GM12878 (cell line): ENCODE measurements at regions not wholly inside any gene's neighbourhood (a gene's known extent, or its start where the extent isn't known, plus 50 kb on each side); places are given as distances from the start of the nearest gene placed in this dataset.

Experiments
- ATAC-seq: fragments of 200-7000 bp; cut with Tn5 transposase; 3 replicates; pipeline ENCODE4 v1.9.1; 2020; ENCODE audit warnings: mild to moderate bottlenecking, moderate library complexity
- BruUV-seq: library from RNA; stranded (reverse); fragments of 400-500 nt; replicated peaks from 2 replicates; lab custom pipeline; 2021; lab: Mats Ljungman, UMichigan
- CTCF ChIA-PET: fragments of 300-600 bp; sonication (Branson Sonifier 250); formaldehyde crosslinking; extraction: SDS; loops from one replicate; lab custom pipeline; 2021; ENCODE audit warnings: inconsistent platforms; lab: Yijun Ruan, JAX
- POLR2A ChIA-PET: fragments of 350-600 bp; formaldehyde crosslinking; extraction: SDS; loops from one replicate; lab custom pipeline; 2021; ENCODE audit warnings: inconsistent platforms; lab: Charles Lee
- RAD21 ChIA-PET: fragments of 300-600 bp; sonication (Branson Sonifier 250); formaldehyde crosslinking; loops from one replicate; lab custom pipeline; 2023; ENCODE audit warnings: antibody characterized with exemption; ENCODE audit not compliant: unreplicated experiment; lab: Charles Lee
- SMC1A ChIA-PET: fragments of 300-600 bp; sonication (Branson Sonifier 250); formaldehyde crosslinking; loops from one replicate; lab custom pipeline; 2023; ENCODE audit not compliant: unreplicated experiment, uncharacterized antibody; lab: Charles Lee
- DNase-seq: peaks from one replicate; pipeline ENCODE4 v3.0.0-alpha.2; 2011; ENCODE audit warnings: low read depth, low spot score
- FAIRE-seq: peaks from 3 replicates; lab custom pipeline; 2011; peaks lifted over from hg19 to GRCh38; lab: Jason Lieb, UNC
- H2AFZ ChIP-seq: 2 replicates; pipeline ENCODE4 v1.6.0; 2011; ENCODE audit warnings: low read depth, low read length, control low read depth; ENCODE audit not compliant: control insufficient read depth
- H3K27ac ChIP-seq: 2 replicates; pipeline ENCODE4 v1.5.1; 2011; ENCODE audit warnings: control low read depth; ENCODE audit not compliant: control insufficient read depth, insufficient read depth
- H3K27me3 ChIP-seq, 2 experiments: replicated peaks in 1 of 2; 2 replicates each; pipeline versions ENCODE4 v1.6.0 to v1.6.1; 2011; ENCODE audit warnings: low read length in 1 of 2; ENCODE audit not compliant: control insufficient read depth in 2 of 2, insufficient read depth in 2 of 2
- H3K36me3 ChIP-seq, 2 experiments: 2 replicates each; pipeline ENCODE4 v1.5.1; 2011; ENCODE audit warnings: low read length in 1 of 2; ENCODE audit not compliant: control insufficient read depth in 2 of 2, insufficient read depth in 2 of 2
- H3K4me1 ChIP-seq: 2 replicates; pipeline ENCODE4 v1.6.1; 2011; ENCODE audit warnings: mild to moderate bottlenecking, low read length, moderate library complexity, mixed read lengths; ENCODE audit not compliant: control insufficient read depth, insufficient read depth
- H3K4me2 ChIP-seq: 2 replicates; pipeline ENCODE4 v1.6.0; 2011; ENCODE audit warnings: control low read depth; ENCODE audit not compliant: control insufficient read depth, insufficient read depth
- H3K4me3 ChIP-seq: fragments of 200-600 bp; sonication (generic); 2 replicates; pipeline ENCODE4 v1.5.1; 2016
- H3K79me2 ChIP-seq: 2 replicates; pipeline ENCODE4 v1.6.0; 2011; ENCODE audit warnings: low read length; ENCODE audit not compliant: control insufficient read depth, insufficient read depth
- H3K9ac ChIP-seq: 2 replicates; pipeline ENCODE4 v1.8.0; 2011; ENCODE audit warnings: low read length, control low read depth, mixed read lengths; ENCODE audit not compliant: control insufficient read depth, insufficient read depth
- H3K9me3 ChIP-seq: replicated peaks from 3 replicates; pipeline ENCODE4 v1.5.1; 2011; ENCODE audit warnings: mild to moderate bottlenecking, low read length; ENCODE audit not compliant: control insufficient read depth, insufficient read depth
- H4K20me1 ChIP-seq: 2 replicates; pipeline ENCODE4 v1.6.0; 2011; ENCODE audit not compliant: control insufficient read depth, insufficient read depth
- BHLHE40 ChIP-seq, 2 experiments: fragments of 450-650 bp in 1 of 2; IDR thresholded peaks; 2 replicates each; pipeline ENCODE4 v1.6.1; 2011 to 2017; ENCODE audit warnings: low read depth in 2 of 2, borderline replicate concordance in 1 of 2, improper control_type of control experiment in 1 of 2, low read length in 1 of 2, mild to moderate bottlenecking in 1 of 2
- CBX3 ChIP-seq: fragments of 200-600 bp; sonication (generic); IDR thresholded peaks from 2 replicates; pipeline ENCODE4 v1.6.1; 2016; ENCODE audit warnings: low read depth, borderline replicate concordance
- EGR1 ChIP-seq, 2 experiments: IDR thresholded peaks; 1 replicate in 1 of 2; 2 replicates in 1 of 2; pipeline ENCODE4 v1.6.1; 2011 to 2012; ENCODE audit warnings: low read depth in 2 of 2, low read length in 2 of 2, borderline replicate concordance in 1 of 2, mild to moderate bottlenecking in 1 of 2, moderate library complexity in 1 of 2
- HCFC1 ChIP-seq: fragments of 150-350 bp; IDR thresholded peaks from 2 replicates; pipeline ENCODE4 v1.6.1; 2014; ENCODE audit warnings: low read length
- MTA3 ChIP-seq: IDR thresholded peaks from 2 replicates; pipeline ENCODE4 v1.6.1; 2012; ENCODE audit warnings: low read length, inconsistent platforms, borderline replicate concordance
- POLR2AphosphoS2 ChIP-seq: IDR thresholded peaks from 2 replicates; pipeline ENCODE4 v1.6.1; 2011; ENCODE audit warnings: low read depth, mild to moderate bottlenecking, low read length, improper control_type of control experiment, moderate library complexity
- RBBP5 ChIP-seq: fragments of 200-600 bp; sonication (generic); conservative IDR thresholded peaks from 2 replicates; pipeline ENCODE4 v1.6.1; 2016
- SMAD1 ChIP-seq: fragments of 450-650 bp; IDR thresholded peaks from 2 replicates; pipeline ENCODE4 v1.6.1; 2018; ENCODE audit warnings: mild to moderate bottlenecking, low read depth; ENCODE audit not compliant: partially characterized antibody
- TCF12 ChIP-seq: IDR thresholded peaks from 2 replicates; pipeline ENCODE4 v1.6.1; 2011; ENCODE audit warnings: low read depth, mild to moderate bottlenecking, low read length
- whole genome bisulfite sequencing: methylation state at CpG from one replicate; pipeline ENCODE4 v1.1.6; 2016; ENCODE audit warnings: low lambda C conversion rate; ENCODE audit not compliant: insufficient replicate concordance, insufficient coverage; ENCODE audit errors: missing lambda C conversion rate; 5-methylcytosine and 5-hydroxymethylcytosine counted together
- in situ Hi-C: fragments of 300-500 bp; cut with MboI; formaldehyde crosslinking; loops from 9 replicates; pipeline ENCODE4 v1.14.3; 2018; ENCODE audit warnings: mixed read lengths
- intact Hi-C: fragments of 100-400 bp; cut with micrococcal nuclease; formaldehyde crosslinking; loops from one replicate; pipeline ENCODE4 v1.14.2; 2022; ENCODE audit not compliant: unreplicated experiment
- TF ChIP-seq, protein P1 (sequence below): IDR thresholded peaks from 2 replicates; pipeline ENCODE4 v1.6.1; 2012; ENCODE audit warnings: low read depth, low read length, improper control_type of control experiment
- TF ChIP-seq, protein P2 (sequence below): IDR thresholded peaks from 2 replicates; pipeline ENCODE4 v1.6.1; 2011; ENCODE audit warnings: low read depth, low read length, improper control_type of control experiment, borderline replicate concordance
- TF ChIP-seq, protein P3 (sequence below): fragments of 450-650 bp; IDR thresholded peaks from 2 replicates; pipeline ENCODE4 v1.6.1; 2017; ENCODE audit warnings: antibody characterized with exemption, mild to moderate bottlenecking, moderate library complexity

DNA sequence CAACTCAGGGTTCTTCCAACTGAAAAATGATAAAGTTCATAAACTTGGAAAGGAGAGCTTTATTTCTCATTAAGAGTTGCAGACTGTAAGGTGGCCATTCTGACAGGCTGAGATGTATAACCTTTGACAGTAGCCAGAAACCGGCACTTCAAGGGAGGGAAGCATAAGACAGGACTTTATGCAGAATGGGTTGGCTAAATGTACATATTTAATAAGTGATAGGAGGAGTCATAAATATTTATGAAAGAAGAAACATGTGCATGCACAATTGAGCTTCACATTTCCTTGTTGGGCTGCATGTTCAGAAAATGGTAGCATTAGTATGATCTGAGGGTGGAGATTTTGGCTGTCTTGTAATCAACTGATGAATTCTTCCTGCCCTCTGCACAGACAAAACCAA is 57.1 kb upstream of the ICA1 start:
- no peaks in the 10 kb centered on the region for H3K36me3 ChIP-seq
- no peak overlapping the region for H3K4me2 ChIP-seq
- H3K9ac ChIP-seq: no peak overlapping the region
- no peak overlapping the region for H3K27ac ChIP-seq
- no peaks in the 10 kb centered on the region for H3K27me3 ChIP-seq
- no peaks in the 10 kb centered on the region for H3K79me2 ChIP-seq
- ChIA-PET SMC1A (interaction anchor here (1.2 kb wide), 1 partner anchor 23 kb away, joined by 3 read pairs; no protein-coding TSS in a partner anchor), RAD21 (no interaction called here), CTCF (no interaction called here), POLR2A (no interaction called here)
- in situ Hi-C loops: no loop called here
- no peaks in the 10 kb centered on the region for H4K20me1 ChIP-seq
- TF ChIP-seq CBX3: no peak
- no peak for TF ChIP-seq SMAD1
- TF ChIP-seq HCFC1: no peak
- TF ChIP-seq, protein P1, sequence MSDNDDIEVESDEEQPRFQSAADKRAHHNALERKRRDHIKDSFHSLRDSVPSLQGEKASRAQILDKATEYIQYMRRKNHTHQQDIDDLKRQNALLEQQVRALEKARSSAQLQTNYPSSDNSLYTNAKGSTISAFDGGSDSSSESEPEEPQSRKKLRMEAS: no peak
- TF ChIP-seq, protein P2, sequence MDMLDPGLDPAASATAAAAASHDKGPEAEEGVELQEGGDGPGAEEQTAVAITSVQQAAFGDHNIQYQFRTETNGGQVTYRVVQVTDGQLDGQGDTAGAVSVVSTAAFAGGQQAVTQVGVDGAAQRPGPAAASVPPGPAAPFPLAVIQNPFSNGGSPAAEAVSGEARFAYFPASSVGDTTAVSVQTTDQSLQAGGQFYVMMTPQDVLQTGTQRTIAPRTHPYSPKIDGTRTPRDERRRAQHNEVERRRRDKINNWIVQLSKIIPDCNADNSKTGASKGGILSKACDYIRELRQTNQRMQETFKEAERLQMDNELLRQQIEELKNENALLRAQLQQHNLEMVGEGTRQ: no peak
- TF ChIP-seq MTA3: no peak
- TF ChIP-seq POLR2AphosphoS2: no peak
- TF ChIP-seq RBBP5: no peak
- TF ChIP-seq, protein P3, sequence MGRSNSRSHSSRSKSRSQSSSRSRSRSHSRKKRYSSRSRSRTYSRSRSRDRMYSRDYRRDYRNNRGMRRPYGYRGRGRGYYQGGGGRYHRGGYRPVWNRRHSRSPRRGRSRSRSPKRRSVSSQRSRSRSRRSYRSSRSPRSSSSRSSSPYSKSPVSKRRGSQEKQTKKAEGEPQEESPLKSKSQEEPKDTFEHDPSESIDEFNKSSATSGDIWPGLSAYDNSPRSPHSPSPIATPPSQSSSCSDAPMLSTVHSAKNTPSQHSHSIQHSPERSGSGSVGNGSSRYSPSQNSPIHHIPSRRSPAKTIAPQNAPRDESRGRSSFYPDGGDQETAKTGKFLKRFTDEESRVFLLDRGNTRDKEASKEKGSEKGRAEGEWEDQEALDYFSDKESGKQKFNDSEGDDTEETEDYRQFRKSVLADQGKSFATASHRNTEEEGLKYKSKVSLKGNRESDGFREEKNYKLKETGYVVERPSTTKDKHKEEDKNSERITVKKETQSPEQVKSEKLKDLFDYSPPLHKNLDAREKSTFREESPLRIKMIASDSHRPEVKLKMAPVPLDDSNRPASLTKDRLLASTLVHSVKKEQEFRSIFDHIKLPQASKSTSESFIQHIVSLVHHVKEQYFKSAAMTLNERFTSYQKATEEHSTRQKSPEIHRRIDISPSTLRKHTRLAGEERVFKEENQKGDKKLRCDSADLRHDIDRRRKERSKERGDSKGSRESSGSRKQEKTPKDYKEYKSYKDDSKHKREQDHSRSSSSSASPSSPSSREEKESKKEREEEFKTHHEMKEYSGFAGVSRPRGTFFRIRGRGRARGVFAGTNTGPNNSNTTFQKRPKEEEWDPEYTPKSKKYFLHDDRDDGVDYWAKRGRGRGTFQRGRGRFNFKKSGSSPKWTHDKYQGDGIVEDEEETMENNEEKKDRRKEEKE: no peak
- TF ChIP-seq TCF12: no peak
- TF ChIP-seq BHLHE40 (IDR thresholded peaks at IDR 0.05; ENCODE audit: borderline replicate concordance in 1 of 2, low read depth in 2 of 2, low read length in 1 of 2): no peak
- no peak for TF ChIP-seq EGR1 (IDR thresholded peaks at IDR 0.05; ENCODE audit: borderline replicate concordance in 1 of 2, low read depth in 2 of 2, low read length in 2 of 2)
- H3K9me3 ChIP-seq: no peaks in the 10 kb centered on the region
- WGBS: 0% methylated on average over 1 of the region's 1 CpG
- ATAC-seq (no peak), FAIRE-seq (no peak), DNase-seq (no peak)
- H3K4me3 ChIP-seq: no peak overlapping the region
- H3K4me1 ChIP-seq: no peaks in the 10 kb centered on the region
- no peak overlapping the region for H2AFZ ChIP-seq
- no TSS peak for BruUV-seq
- intact Hi-C loops: no loop called here
